ENCODE measurements at regions not wholly inside any gene's neighbourhood (a gene's known extent, or its start where the extent isn't known, plus 50 kb on each side); places are given as distances from the start of the nearest gene placed in this dataset.

GRCh38 chr14:45972416-45972815 lies 679.2 kb downstream of the RPL10L start:
- TF ChIP-seq CTCF (IDR thresholded peaks at IDR 0.05): no peak
- no peak for TF ChIP-seq POLR2A (IDR thresholded peaks at IDR 0.05)
